Stomach (tissue), 4 donors: ENCODE measurements at regions not wholly inside any gene's neighbourhood (a gene's known extent, or its start where the extent isn't known, plus 50 kb on each side); places are given as distances from the start of the nearest gene placed in this dataset.

Source experiments
- EP300 ChIP-seq: sonication (generic); formaldehyde crosslinking; IDR thresholded peaks from one replicate; pipeline ENCODE4 v1.6.1; 2017; ENCODE audit warnings: antibody characterized with exemption
- POLR2A ChIP-seq, 4 donors: fragments of 450-650 bp; IDR thresholded peaks; one replicate each; pipeline ENCODE4 v1.6.1; 2016; ENCODE audit warnings: antibody characterized with exemption in 4 of 4, control low read depth in 2 of 4, mild to moderate bottlenecking in 1 of 4, moderate library complexity in 1 of 4
- POLR2AphosphoS5 ChIP-seq, 3 donors: sonication (generic); formaldehyde crosslinking; IDR thresholded peaks; one replicate each; pipeline ENCODE4 v1.6.1; 2016; ENCODE audit warnings: antibody characterized with exemption in 3 of 3
- TF ChIP-seq, protein P1 (sequence below), 7 experiments: fragments of 450-650 bp in 4 of 7; fragments of 200-600 bp in 3 of 7; sonication (generic) in 3 of 7; IDR thresholded peaks; one replicate each; pipeline ENCODE4 v1.5.1; 2016 to 2019; ENCODE audit warnings: antibody characterized with exemption in 7 of 7, control low read depth in 2 of 7, mild to moderate bottlenecking in 1 of 7

DNA sequence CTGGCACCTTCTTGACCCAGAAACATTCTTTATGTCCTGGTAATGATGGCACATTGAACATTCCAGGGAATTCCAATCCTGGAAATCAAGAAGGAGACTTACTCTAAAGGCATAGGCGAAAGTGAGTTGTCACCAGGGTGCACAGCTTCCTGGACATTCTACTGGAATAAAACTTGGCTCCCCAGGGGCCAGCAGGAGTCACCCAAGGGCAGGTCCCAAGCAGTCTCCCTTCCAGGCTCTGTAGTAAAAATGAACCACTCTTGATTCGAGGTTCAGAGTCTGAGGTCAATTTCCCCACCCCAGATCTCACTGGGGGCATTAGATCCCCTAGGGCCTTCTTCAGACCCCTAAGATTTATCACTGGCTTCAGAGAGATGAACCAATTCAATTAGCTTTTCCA, 338.7 kb upstream of the GATB start:
- TF ChIP-seq, protein P1, sequence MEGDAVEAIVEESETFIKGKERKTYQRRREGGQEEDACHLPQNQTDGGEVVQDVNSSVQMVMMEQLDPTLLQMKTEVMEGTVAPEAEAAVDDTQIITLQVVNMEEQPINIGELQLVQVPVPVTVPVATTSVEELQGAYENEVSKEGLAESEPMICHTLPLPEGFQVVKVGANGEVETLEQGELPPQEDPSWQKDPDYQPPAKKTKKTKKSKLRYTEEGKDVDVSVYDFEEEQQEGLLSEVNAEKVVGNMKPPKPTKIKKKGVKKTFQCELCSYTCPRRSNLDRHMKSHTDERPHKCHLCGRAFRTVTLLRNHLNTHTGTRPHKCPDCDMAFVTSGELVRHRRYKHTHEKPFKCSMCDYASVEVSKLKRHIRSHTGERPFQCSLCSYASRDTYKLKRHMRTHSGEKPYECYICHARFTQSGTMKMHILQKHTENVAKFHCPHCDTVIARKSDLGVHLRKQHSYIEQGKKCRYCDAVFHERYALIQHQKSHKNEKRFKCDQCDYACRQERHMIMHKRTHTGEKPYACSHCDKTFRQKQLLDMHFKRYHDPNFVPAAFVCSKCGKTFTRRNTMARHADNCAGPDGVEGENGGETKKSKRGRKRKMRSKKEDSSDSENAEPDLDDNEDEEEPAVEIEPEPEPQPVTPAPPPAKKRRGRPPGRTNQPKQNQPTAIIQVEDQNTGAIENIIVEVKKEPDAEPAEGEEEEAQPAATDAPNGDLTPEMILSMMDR (IDR thresholded peaks at IDR 0.05): no peak
- TF ChIP-seq POLR2AphosphoS5 (IDR thresholded peaks at IDR 0.05) (no peak), POLR2A (IDR thresholded peaks at IDR 0.05) (no peak), EP300 (no peak)
